Activated T-cell treated with anti-CD3 and anti-CD28 coated beads, Interleukin-2, amount 50 U/mL, for 72 hours (primary cell): ENCODE measurements at regions not wholly inside any gene's neighbourhood (a gene's known extent, or its start where the extent isn't known, plus 50 kb on each side); places are given as distances from the start of the nearest gene placed in this dataset.
"Not testable (repeated sequence)": the region's sequence is repeated elsewhere in the genome, so short reads cannot be mapped to it uniquely, and the experiment has no call there.

Experiments used
- ATAC-seq, 2 donors: fragments of 150-1000 bp; cut with Tn5 transposase; replicated peaks in 1 of 2; 2 replicates each; pipeline ENCODE4 v1.10.0; 2021; ENCODE audit warnings: moderate library complexity in 2 of 2, mild to moderate bottlenecking in 1 of 2
- DNase-seq, 2 donors: peaks; one replicate each; pipeline ENCODE4 v3.0.0; 2021 to 2022; ENCODE audit warnings: mixed read lengths in 1 of 2
- H3K27ac Mint-ChIP-seq: one replicate; pipeline ENCODE4 v1.8.0; 2022; ENCODE audit warnings: mild to moderate bottlenecking, moderate library complexity, mixed read lengths
- H3K27me3 Mint-ChIP-seq: one replicate; pipeline ENCODE4 v1.8.0; 2022; ENCODE audit warnings: low read depth, mixed read lengths
- H3K36me3 Mint-ChIP-seq, 2 donors: one replicate each; pipeline ENCODE4 v1.8.0; 2022; ENCODE audit warnings: mixed read lengths in 2 of 2, mild to moderate bottlenecking in 1 of 2; ENCODE audit not compliant: insufficient read depth in 2 of 2
- H3K4me1 Mint-ChIP-seq: one replicate; pipeline ENCODE4 v1.8.0; 2022; ENCODE audit warnings: low read depth, mixed read lengths
- H3K4me3 Mint-ChIP-seq, 2 donors: one replicate each; pipeline ENCODE4 v1.8.0; 2022; ENCODE audit warnings: mild to moderate bottlenecking in 2 of 2, mixed read lengths in 2 of 2, moderate library complexity in 2 of 2
- H3K9me3 Mint-ChIP-seq, 2 donors: one replicate each; pipeline ENCODE4 v1.8.0; 2022; ENCODE audit warnings: mixed read lengths in 2 of 2

- DNase-seq (no peak), ATAC-seq (no peak)
- H3K27me3 Mint-ChIP-seq = no peaks in the 10 kb centered on the region
- H3K4me1 Mint-ChIP-seq = no peaks in the 10 kb centered on the region
- H3K36me3 Mint-ChIP-seq = no peaks in the 10 kb centered on the region
- H3K27ac Mint-ChIP-seq = no peak overlapping the region
- no peaks in the 10 kb centered on the region for H3K9me3 Mint-ChIP-seq
- H3K4me3 Mint-ChIP-seq = no peak overlapping the region
Observed at GRCh38 chr9:30293231-30293630, 2091.2 kb upstream of the ACO1 start.

- ATAC-seq = no peak
- H3K27ac Mint-ChIP-seq = no peak overlapping the region
- H3K9me3 Mint-ChIP-seq = no peaks in the 10 kb centered on the region
- H3K36me3 Mint-ChIP-seq = no peaks in the 10 kb centered on the region
- H3K27me3 Mint-ChIP-seq = no peaks in the 10 kb centered on the region
- DNase-seq = no peak
- no peaks in the 10 kb centered on the region for H3K4me1 Mint-ChIP-seq
- no peak overlapping the region for H3K4me3 Mint-ChIP-seq
Observed at GRCh38 chr9:30299126-30299780, 2085.2 kb upstream of the ACO1 start.

GRCh38 chr9:30301271-30301963, 2083.0 kb upstream of the ACO1 start:
- Mint-ChIP-seq H3K27ac (no peak overlapping the region), H3K36me3 (no peaks in the 10 kb centered on the region), H3K27me3 (no peaks in the 10 kb centered on the region), H3K4me1 (no peaks in the 10 kb centered on the region), H3K4me3 (no peak overlapping the region), H3K9me3 (no peaks in the 10 kb centered on the region)
- no peak for ATAC-seq
- DNase-seq = no peak

- ATAC-seq = no peak
Observed at GRCh38 chr9:30310711-30311110, 2073.7 kb upstream of the ACO1 start.

GRCh38 chr9:30329431-30329830, 2055.0 kb upstream of the ACO1 start:
- Mint-ChIP-seq H3K27me3 (no peaks in the 10 kb centered on the region), H3K36me3 (no peaks in the 10 kb centered on the region), H3K4me1 (no peaks in the 10 kb centered on the region), H3K4me3 (no peak overlapping the region), H3K9me3 (peaks cover 1 to 5% of the 10 kb centered on the region in 2 donors), H3K27ac (no peak overlapping the region)
- DNase-seq (no peak), ATAC-seq (no peak)

More at GRCh38 chr9:30310711-30311110, 2073.7 kb upstream of the ACO1 start:
- H3K4me1 Mint-ChIP-seq = no peaks in the 10 kb centered on the region
- no peaks in the 10 kb centered on the region for H3K27me3 Mint-ChIP-seq
- no peak overlapping the region for H3K4me3 Mint-ChIP-seq
- peaks cover 0 to 2% of the 10 kb centered on the region in 2 donors for H3K9me3 Mint-ChIP-seq
- H3K36me3 Mint-ChIP-seq = no peaks in the 10 kb centered on the region
- no peak overlapping the region for H3K27ac Mint-ChIP-seq
- no peak for DNase-seq

GRCh38 chr9:30348904-30349303, 2035.5 kb upstream of the ACO1 start:
- DNase-seq = no peak
- H3K27me3 Mint-ChIP-seq = no peaks in the 10 kb centered on the region
- H3K36me3 Mint-ChIP-seq = no peaks in the 10 kb centered on the region
- no peak for ATAC-seq
- H3K9me3 Mint-ChIP-seq = peaks cover 0 to 3% of the 10 kb centered on the region in 2 donors
- H3K4me3 Mint-ChIP-seq = no peak overlapping the region
- H3K27ac Mint-ChIP-seq = no peak overlapping the region
- no peaks in the 10 kb centered on the region for H3K4me1 Mint-ChIP-seq

GRCh38 chr9:30349526-30350513, 2034.6 kb upstream of the ACO1 start:
- DNase-seq = no peak
- Mint-ChIP-seq H3K36me3 (no peaks in the 10 kb centered on the region), H3K4me3 (no peak overlapping the region), H3K9me3 (peaks cover 0 to 3% of the 10 kb centered on the region in 2 donors), H3K27me3 (no peaks in the 10 kb centered on the region), H3K27ac (no peak overlapping the region), H3K4me1 (no peaks in the 10 kb centered on the region)
- ATAC-seq = no peak

GRCh38 chr9:30356221-30356620, 2028.2 kb upstream of the ACO1 start:
- H3K4me3 Mint-ChIP-seq = no peak overlapping the region
- no peaks in the 10 kb centered on the region for H3K9me3 Mint-ChIP-seq
- H3K27me3 Mint-ChIP-seq = no peaks in the 10 kb centered on the region
- ATAC-seq (no peak), DNase-seq (no peak)
- H3K27ac Mint-ChIP-seq = no peak overlapping the region
- no peaks in the 10 kb centered on the region for H3K4me1 Mint-ChIP-seq
- H3K36me3 Mint-ChIP-seq = no peaks in the 10 kb centered on the region

GRCh38 chr9:30362373-30362772, 2022.1 kb upstream of the ACO1 start:
- H3K4me1 Mint-ChIP-seq = no peaks in the 10 kb centered on the region
- DNase-seq (no peak), ATAC-seq (no peak)
- peaks cover 1 to 2% of the 10 kb centered on the region in 2 donors for H3K9me3 Mint-ChIP-seq
- H3K27ac Mint-ChIP-seq = no peak overlapping the region
- no peaks in the 10 kb centered on the region for H3K27me3 Mint-ChIP-seq
- H3K36me3 Mint-ChIP-seq = no peaks in the 10 kb centered on the region
- no peak overlapping the region for H3K4me3 Mint-ChIP-seq

GRCh38 chr9:30366140-30366539, 2018.3 kb upstream of the ACO1 start:
- H3K27me3 Mint-ChIP-seq, ATAC-seq, DNase-seq, H3K4me1 Mint-ChIP-seq, H3K4me3 Mint-ChIP-seq, H3K9me3 Mint-ChIP-seq, H3K36me3 Mint-ChIP-seq, H3K27ac Mint-ChIP-seq: not testable (repeated sequence)

- no peaks in the 10 kb centered on the region for H3K36me3 Mint-ChIP-seq
- H3K27me3 Mint-ChIP-seq = no peaks in the 10 kb centered on the region
- DNase-seq (no peak), ATAC-seq (no peak)
- H3K4me3 Mint-ChIP-seq = no peak overlapping the region
- no peaks in the 10 kb centered on the region for H3K4me1 Mint-ChIP-seq
- no peak overlapping the region for H3K27ac Mint-ChIP-seq
- H3K9me3 Mint-ChIP-seq = peaks cover 0 to 2% of the 10 kb centered on the region in 2 donors
Observed at GRCh38 chr9:30382271-30382670, 2002.2 kb upstream of the ACO1 start.

GRCh38 chr9:30410273-30410672, 1974.2 kb upstream of the ACO1 start:
- Mint-ChIP-seq H3K4me3 (no peak overlapping the region), H3K4me1 (no peaks in the 10 kb centered on the region), H3K9me3 (peaks cover 4 to 8% of the 10 kb centered on the region in 2 donors), H3K36me3 (peaks cover 0 to 3% of the 10 kb centered on the region in 2 donors), H3K27me3 (no peaks in the 10 kb centered on the region), H3K27ac (no peak overlapping the region)
- no peak for ATAC-seq
- DNase-seq = no peak

- no peak overlapping the region for H3K27ac Mint-ChIP-seq
- H3K4me1 Mint-ChIP-seq = no peaks in the 10 kb centered on the region
- no peak overlapping the region for H3K4me3 Mint-ChIP-seq
- ATAC-seq (no peak), DNase-seq (no peak)
- no peaks in the 10 kb centered on the region for H3K27me3 Mint-ChIP-seq
- H3K9me3 Mint-ChIP-seq = peaks cover 4 to 8% of the 10 kb centered on the region in 2 donors
- peaks cover 0 to 3% of the 10 kb centered on the region in 2 donors for H3K36me3 Mint-ChIP-seq
Observed at GRCh38 chr9:30411571-30411970, 1972.9 kb upstream of the ACO1 start.
